ENCODE measurements at regions not wholly inside any gene's neighbourhood (a gene's known extent, or its start where the extent isn't known, plus 50 kb on each side); places are given as distances from the start of the nearest gene placed in this dataset.

- TF ChIP-seq, protein P1, sequence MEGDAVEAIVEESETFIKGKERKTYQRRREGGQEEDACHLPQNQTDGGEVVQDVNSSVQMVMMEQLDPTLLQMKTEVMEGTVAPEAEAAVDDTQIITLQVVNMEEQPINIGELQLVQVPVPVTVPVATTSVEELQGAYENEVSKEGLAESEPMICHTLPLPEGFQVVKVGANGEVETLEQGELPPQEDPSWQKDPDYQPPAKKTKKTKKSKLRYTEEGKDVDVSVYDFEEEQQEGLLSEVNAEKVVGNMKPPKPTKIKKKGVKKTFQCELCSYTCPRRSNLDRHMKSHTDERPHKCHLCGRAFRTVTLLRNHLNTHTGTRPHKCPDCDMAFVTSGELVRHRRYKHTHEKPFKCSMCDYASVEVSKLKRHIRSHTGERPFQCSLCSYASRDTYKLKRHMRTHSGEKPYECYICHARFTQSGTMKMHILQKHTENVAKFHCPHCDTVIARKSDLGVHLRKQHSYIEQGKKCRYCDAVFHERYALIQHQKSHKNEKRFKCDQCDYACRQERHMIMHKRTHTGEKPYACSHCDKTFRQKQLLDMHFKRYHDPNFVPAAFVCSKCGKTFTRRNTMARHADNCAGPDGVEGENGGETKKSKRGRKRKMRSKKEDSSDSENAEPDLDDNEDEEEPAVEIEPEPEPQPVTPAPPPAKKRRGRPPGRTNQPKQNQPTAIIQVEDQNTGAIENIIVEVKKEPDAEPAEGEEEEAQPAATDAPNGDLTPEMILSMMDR (IDR thresholded peaks at IDR 0.05 in 8 of 11, conservative IDR thresholded peaks at IDR 0.05 in 3 of 11) = no peak
- TF ChIP-seq POLR2AphosphoS5 (IDR thresholded peaks at IDR 0.05) (no peak), POLR2A (IDR thresholded peaks at IDR 0.05) (no peak)
- H3K4me1 ChIP-seq = peaks cover 0 to 10% (median 0%) of the 10 kb centered on the region in 6 donors
- H3K27ac ChIP-seq = no peak overlapping the region
- intact Hi-C loops (cut with DNase I; ENCODE audit: low total_unique reads) = no loop called here
- 87 to 97% (median 94%) methylated on average over 4 of the region's 4 CpGs for WGBS, 5 donors
- no peak for DNase-seq
- H3K9me3 ChIP-seq = no peaks in the 10 kb centered on the region
- H3K27me3 ChIP-seq (replicated peaks in 1 of 7) = no peaks in the 10 kb centered on the region
- no peak overlapping the region for H3K4me3 ChIP-seq
- H3K36me3 ChIP-seq = no peaks in the 10 kb centered on the region
Measured at GRCh38 chr13:40333226-40333625, 333.2 kb downstream of the FOXO1 start.

- Histone ChIP-seq H3K27me3 (replicated peaks in 1 of 7) (no peaks in the 10 kb centered on the region), H3K27ac (no peak overlapping the region), H3K4me1 (peaks cover 0 to 10% (median 0%) of the 10 kb centered on the region in 6 donors), H3K4me3 (no peak overlapping the region), H3K36me3 (no peaks in the 10 kb centered on the region), H3K9me3 (no peaks in the 10 kb centered on the region)
- WGBS, 5 donors = 82 to 88% (median 84%) methylated on average over 3 of the region's 3 CpGs
- TF ChIP-seq POLR2A (IDR thresholded peaks at IDR 0.05) (no peak), POLR2AphosphoS5 (IDR thresholded peaks at IDR 0.05) (no peak)
- TF ChIP-seq, protein P1 (IDR thresholded peaks at IDR 0.05 in 8 of 11, conservative IDR thresholded peaks at IDR 0.05 in 3 of 11) = no peak
- no peak for DNase-seq
- intact Hi-C loops (cut with DNase I; ENCODE audit: low total_unique reads) = no loop called here
Measured at GRCh38 chr13:40334031-40334430, 332.4 kb downstream of the FOXO1 start.

GRCh38 chr13:40334616-40335015 is 331.8 kb downstream of the FOXO1 start:
- no peak for DNase-seq
- no peak overlapping the region for H3K4me3 ChIP-seq
- TF ChIP-seq POLR2A (IDR thresholded peaks at IDR 0.05) (no peak), POLR2AphosphoS5 (IDR thresholded peaks at IDR 0.05) (no peak)
- TF ChIP-seq, protein P1 (IDR thresholded peaks at IDR 0.05 in 8 of 11, conservative IDR thresholded peaks at IDR 0.05 in 3 of 11) = no peak
- no peaks in the 10 kb centered on the region for H3K9me3 ChIP-seq
- no peak overlapping the region for H3K27ac ChIP-seq
- whole genome bisulfite sequencing, 5 donors = 92 to 99% (median 96%) methylated on average over 6 of the region's 6 CpGs
- H3K36me3 ChIP-seq = no peaks in the 10 kb centered on the region
- H3K4me1 ChIP-seq = peaks cover 0 to 10% (median 0%) of the 10 kb centered on the region in 6 donors
- intact Hi-C loops (cut with DNase I; ENCODE audit: low total_unique reads) = no loop called here
- H3K27me3 ChIP-seq (replicated peaks in 1 of 7) = no peaks in the 10 kb centered on the region

DNA sequence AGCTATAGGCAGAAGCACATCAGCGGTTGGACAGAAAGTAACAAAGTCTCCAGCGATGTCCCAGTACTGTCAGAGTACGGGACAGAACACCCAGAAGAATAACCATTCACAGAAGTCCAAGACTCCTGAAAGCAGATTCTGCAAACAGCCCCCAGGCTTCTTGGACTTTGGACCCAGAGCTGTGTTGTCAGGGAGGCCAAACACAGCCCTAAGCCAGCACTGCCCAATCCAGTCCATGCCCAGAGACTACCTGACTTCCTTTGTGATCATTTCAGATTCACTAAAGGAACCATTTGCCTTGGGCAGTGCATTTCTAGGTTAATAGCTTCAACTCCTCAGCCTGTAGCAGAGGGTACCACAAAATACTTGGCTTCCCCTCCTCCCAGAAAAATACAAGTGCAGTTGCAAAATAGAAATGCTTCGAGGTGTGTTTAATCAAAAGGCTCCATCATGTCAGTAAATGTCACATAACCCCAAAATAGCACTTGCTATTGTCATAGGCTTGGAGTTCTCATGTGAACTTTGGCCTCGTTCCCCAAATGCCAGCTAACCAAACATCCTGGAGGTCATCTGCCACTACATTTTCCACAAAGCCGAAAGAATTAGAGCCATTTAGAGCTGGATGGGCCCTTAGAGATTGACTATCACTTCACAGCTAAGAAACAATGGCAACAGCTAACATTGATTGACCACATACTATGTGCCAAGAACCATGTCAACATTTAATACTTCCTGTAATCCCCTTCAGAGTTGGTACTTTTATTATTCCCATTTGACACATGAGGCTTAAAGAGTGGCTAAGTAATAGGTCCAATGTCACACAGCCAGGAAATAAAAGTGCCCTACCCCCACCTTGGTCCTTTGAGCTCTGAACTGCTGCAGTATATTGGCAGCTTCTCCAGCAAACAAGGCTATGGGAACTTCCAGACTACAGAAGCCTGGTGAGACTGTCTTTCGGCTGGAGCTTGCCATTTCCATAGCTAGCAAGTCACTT is 329.9 kb downstream of the FOXO1 start:
- H3K4me3 ChIP-seq = no peak overlapping the region
- no peaks in the 10 kb centered on the region for H3K36me3 ChIP-seq
- H3K27ac ChIP-seq = peak overlapping the region in 1 of 8 donors; percentile 11
- TF ChIP-seq, protein P1 (IDR thresholded peaks at IDR 0.05 in 8 of 11, conservative IDR thresholded peaks at IDR 0.05 in 3 of 11) = no peak
- TF ChIP-seq POLR2AphosphoS5 (IDR thresholded peaks at IDR 0.05) (no peak), POLR2A (IDR thresholded peaks at IDR 0.05) (no peak)
- 75 to 89% (median 81%) methylated on average over 6 to 7 of the region's 7 CpGs for WGBS, 5 donors
- intact Hi-C loops (cut with DNase I; ENCODE audit: low total_unique reads) = no loop called here
- no peak for DNase-seq
- H3K27me3 ChIP-seq (replicated peaks in 1 of 7) = no peaks in the 10 kb centered on the region
- H3K4me1 ChIP-seq = peaks cover 0 to 10% (median 0%) of the 10 kb centered on the region in 6 donors
- no peaks in the 10 kb centered on the region for H3K9me3 ChIP-seq
